Suppressor macrophage treated with lipopolysaccharide for 1 hour (primary cell): ENCODE measurements at regions not wholly inside any gene's neighbourhood (a gene's known extent, or its start where the extent isn't known, plus 50 kb on each side); places are given as distances from the start of the nearest gene placed in this dataset.

Source experiments
- DNase-seq, 3 donors: peaks; one replicate each; pipeline ENCODE4 v3.0.0-alpha.2; 2020 to 2022

DNA sequence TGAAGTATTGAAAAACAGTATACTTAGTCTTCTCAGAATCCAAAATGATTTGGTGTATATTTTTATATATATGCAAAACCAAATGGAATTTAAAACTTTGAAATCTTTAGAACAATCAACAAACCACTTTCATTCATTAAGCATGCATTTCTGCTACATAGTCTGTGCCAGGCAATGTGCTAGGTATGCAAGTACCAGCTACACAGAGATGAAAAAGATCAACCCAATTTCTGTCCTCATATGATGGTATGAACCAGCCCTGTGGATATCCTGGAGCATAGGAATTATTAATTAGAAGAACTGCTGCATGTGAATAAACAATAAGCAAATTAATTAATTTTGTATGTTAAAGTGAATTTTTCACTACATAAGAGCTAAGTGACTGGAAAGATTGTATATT is 51.2 kb upstream of the RTN4 start:
- peak in 1 of 3 donors; percentile 16 for DNase-seq

DNA sequence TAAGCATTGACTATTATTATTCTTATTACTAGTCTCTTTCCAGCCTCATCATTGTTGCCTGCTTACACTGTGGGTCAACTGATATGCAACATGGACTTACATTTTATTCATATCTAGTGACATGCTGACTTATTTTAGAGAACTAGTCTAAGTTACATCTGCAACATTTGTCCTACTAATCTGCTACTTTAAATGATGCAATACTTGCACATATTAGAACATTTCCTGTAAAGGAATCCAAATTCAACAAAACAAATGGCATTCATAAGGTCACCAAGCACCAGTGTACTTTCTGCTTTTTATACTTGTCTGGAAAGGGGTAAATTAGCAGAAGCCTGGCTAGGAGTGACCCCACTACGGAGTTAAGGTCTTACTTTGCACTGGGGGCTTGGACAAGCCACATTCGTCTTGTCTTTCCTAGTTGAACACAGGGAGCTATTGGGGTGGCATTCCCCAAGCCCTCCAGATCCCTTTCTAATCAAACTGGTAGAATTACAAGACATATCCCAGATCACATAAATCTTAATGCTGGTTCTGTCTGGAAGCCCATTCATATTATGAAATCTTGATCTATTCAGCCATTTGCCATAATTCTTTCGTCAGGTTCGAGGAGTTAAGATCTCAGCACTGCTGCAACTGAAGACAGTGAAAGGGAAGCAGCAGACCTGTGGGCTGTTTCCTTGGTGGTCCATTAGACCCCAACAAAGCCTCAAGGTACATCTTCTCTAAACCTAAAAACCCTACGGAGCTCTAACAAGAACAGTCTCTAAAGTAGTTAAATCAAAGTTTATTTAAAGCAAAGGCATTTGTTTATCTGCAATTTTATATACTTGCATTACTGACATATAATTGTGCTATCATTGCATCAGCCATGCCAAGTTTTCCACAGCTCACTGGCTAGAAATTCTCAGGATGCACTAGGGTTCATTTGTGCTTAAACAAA is 49.9 kb upstream of the RTN4 start:
- peak; percentile 21 to 86 (median 72) for DNase-seq
